ENCODE measurements at regions not wholly inside any gene's neighbourhood (a gene's known extent, or its start where the extent isn't known, plus 50 kb on each side); places are given as distances from the start of the nearest gene placed in this dataset.

- no peak for DNase-seq
These were observed 306.6 kb upstream of the SOX5 start for GRCh38 chr12:24255920-24256665.

DNA sequence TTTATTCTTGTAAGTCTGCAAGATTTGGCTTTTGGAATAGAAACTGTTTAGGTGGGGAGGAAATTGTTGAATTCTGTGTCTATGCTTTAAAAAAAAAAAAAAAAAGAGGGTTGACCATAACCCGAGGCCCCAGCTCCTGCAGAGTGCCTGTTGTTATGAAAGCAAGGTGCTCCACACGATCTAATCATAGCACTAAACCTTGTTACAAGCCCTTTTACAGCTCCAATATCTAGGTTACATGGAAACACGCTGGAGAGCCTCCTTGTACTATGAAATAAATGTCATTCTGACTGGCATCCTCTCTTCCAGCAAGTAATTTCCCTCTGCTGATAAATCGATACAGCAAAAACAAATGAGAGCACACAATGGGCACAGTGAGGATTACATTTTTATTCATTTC lies 303.1 kb upstream of the SOX5 start:
- no peak for DNase-seq

GRCh38 chr12:24246934-24247333 lies 297.5 kb upstream of the SOX5 start:
- DNase-seq = no peak

GRCh38 chr12:24246376-24246775 lies 296.9 kb upstream of the SOX5 start:
- no peak for DNase-seq

DNA sequence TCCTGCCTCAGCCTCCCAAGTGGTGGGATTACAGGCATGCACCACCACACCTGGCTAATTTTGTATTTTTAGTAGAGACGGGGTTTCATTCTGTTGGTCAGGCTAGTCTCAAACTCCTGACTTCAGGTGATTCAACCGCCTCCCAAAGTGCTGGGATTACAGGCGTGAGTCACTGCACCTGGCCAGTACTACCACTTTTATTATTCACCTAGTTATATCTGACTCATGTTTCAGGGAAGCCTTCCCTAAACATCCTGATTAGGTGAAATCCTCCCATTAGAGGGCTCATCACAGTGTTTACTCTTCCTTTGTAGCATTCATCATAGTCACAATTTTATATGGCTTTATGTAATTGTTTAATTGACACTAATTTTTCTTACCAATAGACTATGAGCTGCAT lies 295.3 kb upstream of the SOX5 start:
- no peak for DNase-seq

- DNase-seq = no peak
These were observed 294.8 kb upstream of the SOX5 start for GRCh38 chr12:24244231-24244630.

DNA sequence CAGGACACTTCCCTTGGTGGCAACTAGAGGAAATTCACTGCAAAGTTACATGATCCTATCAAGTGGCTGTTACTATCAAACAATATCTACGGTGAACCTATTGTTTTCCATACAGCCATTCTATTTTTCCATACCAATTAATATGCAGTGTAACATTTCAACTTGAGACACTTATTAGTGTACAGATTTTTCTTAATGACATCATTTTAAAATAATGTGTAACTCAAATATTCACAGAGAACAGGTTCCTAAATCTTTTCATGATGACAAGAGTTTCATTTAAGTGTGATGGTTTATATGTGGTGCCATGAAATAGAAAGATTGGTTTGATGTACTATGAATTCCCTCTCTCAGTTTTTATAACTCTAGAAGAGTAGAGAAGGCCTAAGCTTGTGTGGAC lies 291.2 kb upstream of the SOX5 start:
- DNase-seq = no peak

GRCh38 chr12:24233519-24234246 lies 284.2 kb upstream of the SOX5 start:
- DNase-seq = no peak

DNA sequence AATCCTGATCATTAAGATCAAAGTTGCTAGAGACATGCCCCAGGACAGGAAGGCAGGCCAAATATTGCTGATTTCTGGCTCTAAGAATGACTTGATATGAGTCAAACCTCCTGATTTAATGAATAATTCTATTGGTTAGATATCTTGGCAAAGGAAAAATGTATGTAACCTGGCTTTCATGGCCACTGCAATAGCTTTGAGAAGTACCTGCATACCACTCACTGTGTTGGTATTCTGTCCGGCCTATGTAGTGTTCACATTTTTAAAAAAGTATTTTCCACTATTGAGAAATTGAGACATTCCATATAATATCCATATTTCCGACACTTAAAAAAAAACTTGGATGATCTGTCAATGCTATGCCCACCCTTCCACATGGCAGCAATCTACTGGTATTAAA lies 283.1 kb upstream of the SOX5 start:
- DNase-seq = no peak

GRCh38 chr12:24231298-24231697 lies 281.8 kb upstream of the SOX5 start:
- DNase-seq = no peak

DNA sequence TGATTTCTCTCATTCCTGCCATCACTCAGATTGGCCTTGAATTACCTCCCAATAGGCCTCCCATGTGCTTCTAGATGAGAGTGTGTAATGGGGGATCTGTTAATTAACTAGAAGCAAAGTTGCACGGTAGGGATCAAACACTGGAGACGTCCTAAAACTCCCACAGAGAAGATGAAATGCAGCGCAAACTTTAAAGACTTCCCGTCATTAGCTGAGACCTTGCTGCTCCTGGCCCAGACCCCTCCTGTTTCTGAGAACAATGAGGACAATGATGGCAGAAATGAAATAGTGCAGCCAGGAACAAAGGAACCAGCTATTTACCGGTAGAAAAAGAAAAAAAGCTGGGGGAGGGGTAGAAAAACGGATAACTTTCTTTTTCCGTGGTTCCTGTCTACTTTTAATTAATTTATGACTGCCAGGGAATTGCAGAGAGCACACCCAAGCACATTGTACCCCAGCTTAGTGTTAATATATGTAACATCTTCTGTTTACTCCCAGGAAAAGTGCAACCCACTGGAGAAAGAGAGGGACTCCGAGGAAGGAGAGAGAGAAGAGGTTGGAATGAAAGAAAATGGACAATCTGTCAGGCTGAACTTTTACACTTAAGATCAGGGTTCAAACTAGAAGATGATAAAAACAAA lies 280.7 kb upstream of the SOX5 start:
- no peak for DNase-seq

GRCh38 chr12:24229031-24229700 lies 279.7 kb upstream of the SOX5 start:
- no peak for DNase-seq

GRCh38 chr12:24228371-24228770 lies 278.9 kb upstream of the SOX5 start:
- no peak for DNase-seq

GRCh38 chr12:24227551-24227950 lies 278.1 kb upstream of the SOX5 start:
- no peak for DNase-seq

- no peak for DNase-seq
These were observed 277.4 kb upstream of the SOX5 start for GRCh38 chr12:24226745-24227350.

DNA sequence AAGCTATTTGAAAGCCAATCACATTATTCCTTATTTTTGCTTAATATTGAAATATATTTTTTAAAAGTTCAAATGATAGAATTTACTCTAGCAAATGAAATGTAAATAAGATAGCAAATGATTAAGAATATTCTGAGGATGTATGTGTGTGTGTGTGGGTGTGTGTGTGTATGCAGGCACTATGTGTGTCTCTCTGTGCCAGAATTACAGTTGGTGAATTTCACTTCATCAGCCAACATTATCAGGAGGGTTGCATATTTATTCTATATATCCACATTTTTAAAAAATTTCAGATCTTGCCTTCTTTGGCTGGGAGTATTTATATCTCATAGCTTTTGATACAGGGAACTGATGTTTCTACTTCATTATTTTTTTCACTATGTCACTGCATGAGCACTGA lies 274.9 kb upstream of the SOX5 start:
- no peak for DNase-seq

DNA sequence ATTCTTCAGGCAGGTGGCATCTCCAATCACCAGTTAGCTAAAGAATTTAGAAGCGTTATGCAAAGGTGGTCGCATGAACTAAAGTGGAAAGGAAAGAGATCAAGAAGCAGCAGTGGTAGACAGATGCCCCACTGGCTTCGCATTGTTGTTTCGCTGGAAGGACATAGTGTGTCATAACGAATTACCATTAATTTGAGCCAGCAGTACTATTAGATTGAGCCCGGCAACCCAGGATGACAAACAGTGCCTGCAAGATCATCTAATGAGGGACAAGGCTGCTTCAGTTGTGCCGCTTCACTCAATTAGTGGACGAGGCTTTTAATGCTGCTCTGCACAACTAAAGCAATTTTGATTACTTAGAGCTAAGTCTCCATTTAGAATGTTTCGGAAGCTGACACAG lies 274.5 kb upstream of the SOX5 start:
- DNase-seq = no peak

GRCh38 chr12:24222968-24223367 lies 273.5 kb upstream of the SOX5 start:
- DNase-seq = no peak

GRCh38 chr12:24212496-24212895 lies 263.0 kb upstream of the SOX5 start:
- DNase-seq = no peak

DNA sequence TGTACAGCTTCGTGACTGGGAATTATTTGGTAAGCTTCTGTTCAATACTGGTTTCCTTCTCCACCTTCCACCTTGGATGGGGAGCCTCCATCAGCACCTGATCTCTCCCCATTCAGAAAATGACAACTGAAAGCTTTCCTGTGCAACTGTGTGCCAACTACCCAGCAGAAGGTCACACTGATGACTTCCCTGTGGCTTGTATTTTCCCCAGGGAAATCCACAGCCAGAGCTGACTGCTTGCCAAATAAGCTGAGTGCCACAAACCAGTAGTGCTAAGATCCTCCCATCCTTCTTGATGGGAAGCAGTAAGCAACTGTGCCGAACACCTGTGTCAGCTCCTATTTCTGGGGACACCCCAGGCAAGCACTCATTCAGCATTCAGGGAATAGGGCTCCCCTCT lies 257.2 kb upstream of the SOX5 start:
- DNase-seq = no peak

DNA sequence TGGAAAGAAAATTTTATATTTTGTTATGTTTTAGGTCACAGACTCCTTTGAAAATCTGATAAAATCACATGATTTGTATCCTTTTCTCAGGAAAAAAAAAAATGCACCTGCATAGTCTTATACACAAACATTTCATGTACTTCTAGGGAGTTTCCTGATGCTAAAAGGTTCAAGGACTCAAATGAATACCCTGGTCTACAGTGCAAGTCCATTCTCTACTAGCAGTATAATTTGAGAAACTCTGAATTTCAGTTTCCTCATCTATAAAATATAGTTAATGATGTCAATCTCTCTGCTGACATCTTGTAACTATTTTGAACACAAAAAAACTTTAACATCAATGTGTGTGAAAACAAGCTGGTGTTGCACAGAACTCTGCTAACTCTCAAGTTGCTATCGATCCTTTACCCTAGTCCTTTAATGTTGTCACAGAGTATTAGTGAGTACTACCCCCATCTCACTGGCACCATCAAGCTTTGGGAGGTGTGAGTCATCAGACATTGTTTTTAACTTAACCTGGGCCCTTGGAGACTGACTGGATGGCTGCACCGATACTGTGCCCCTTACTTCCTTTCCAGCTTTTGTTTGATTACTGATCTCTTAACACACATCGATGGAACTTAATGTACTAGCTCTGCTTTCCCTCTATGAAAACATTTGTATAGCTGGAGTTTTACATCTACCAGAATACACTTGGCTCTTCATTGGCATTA lies 251.9 kb upstream of the SOX5 start:
- DNase-seq = no peak

DNA sequence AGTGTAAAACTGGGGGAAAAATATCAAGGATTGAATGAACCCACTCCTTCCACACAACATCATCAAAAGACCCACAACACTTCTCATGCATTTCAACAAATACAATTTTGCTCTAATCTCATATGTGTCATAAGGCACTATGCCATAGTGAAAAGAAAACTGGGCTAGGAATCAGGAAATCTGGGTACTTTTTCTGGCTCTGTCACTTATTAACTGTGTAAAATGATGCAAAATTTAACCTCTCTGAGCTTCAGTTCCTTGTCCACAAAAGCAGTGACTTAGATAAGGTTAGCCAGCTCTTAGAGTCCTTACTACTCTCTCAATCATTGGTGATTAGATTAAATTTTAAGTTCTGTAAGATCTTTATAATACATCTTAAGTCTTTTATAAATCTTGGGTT lies 250.5 kb upstream of the SOX5 start:
- DNase-seq = no peak
